NCI-H1436 (cell line): ENCODE measurements at regions not wholly inside any gene's neighbourhood (a gene's known extent, or its start where the extent isn't known, plus 50 kb on each side); places are given as distances from the start of the nearest gene placed in this dataset.

Source experiments
- DNase-seq: peaks from one replicate; lab custom pipeline; 2025; lab: John Stamatoyannopoulos, UW

DNA sequence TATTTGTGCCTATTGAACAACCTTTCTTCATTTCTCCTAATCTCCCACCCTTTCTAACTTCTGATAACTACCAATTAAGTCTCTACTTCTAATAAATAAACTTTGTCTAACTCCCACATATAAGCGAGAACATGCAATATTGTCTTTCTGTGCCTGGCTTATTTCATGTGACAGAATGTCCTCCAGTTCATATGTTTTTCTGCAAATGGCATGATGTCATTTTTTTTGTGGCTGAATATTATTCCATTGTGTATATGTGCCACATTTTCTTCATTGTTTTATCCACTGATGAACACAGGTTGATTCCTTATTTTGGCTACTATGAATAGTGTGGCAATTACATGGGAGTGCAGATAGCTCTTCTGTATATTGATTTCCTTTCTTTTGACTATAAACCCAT is 1041.5 kb upstream of the MANEA start:
- no peak for DNase-seq

DNA sequence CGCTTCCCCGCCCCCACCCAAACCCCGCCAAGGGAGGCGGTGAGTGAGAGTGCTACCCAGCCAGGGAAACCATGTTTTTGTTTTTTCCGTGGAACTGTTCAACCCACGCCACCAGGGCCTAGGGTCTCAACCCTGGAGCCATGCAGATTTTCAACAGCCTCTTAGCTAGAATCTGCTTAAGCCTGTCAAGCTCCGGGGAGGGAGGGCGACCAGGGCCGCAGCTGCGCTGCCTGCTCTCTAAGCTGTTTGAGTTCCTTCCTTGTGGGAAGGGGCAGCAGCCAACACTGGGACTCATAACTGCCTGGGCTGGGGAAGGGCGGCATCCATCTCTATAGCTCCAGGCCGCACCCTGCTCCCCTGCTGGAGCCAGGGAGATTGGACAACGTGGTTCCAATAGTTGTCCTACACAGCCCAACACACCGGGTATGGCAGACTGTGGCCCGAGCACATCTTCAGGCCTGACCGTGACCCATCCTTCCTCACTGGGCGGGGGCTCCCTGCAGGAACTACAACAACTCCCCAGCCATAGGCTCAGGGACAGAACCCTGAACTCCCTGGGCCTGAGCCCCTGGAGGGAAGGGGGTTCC is 1065.7 kb upstream of the MANEA start:
- DNase-seq: no peak

DNA sequence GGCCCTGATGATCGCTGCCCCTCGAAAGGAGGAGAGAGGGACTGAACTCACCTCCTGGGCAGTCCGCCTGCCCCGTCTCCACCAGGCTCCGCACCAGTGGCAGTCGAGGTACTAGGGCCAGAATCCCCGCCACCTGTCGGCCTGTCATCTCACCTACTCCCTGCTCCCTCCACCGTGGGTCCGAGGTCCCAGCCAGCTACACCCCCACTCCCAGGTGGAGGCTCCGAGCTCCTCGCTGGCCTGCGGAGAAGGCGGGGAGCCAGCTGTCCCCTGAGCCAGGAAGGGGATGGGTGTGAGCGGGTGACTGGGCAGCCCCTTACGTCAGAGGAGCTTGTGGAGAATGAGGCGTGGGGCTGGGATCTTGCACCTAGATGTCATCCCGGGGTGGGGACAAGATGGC is 1066.5 kb upstream of the MANEA start:
- DNase-seq: no peak

DNA sequence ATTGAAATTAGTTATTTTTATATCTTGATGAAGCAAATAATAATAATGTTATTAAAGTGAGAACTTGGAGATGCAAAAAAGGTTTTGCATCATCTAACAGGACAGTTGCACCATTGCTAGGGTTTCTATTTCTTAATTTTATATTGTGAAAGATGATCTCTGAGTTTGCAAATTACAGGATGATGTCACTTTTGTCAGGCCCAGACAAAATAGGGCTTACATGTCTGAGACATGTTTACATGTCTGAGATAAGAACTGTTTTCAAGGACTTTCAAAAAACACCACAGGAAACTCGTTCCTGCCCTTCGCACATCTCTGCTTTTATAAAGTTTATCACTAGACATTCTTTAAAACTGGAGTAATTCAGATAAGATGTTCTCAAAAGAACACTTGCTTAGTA is 1075.8 kb upstream of the MANEA start:
- no peak for DNase-seq

DNA sequence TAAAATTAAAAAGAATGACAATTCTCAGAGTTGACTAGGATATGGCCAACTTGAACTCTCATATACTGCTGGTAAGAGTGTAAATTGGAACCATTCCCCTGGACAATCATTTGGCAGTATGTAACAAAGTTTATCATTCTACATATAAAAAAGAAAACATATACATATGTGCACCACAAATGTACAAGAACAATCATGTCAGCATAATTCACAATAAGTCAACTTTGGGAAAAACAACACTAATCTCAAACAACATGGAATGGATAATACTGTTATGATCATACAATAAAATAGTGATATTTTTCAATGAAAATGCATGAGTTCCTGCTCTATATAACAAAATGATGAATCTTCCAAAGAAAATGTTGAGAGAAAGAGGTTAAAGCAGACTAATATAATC is 1078.7 kb upstream of the EPHA7 start:
- DNase-seq: no peak

DNA sequence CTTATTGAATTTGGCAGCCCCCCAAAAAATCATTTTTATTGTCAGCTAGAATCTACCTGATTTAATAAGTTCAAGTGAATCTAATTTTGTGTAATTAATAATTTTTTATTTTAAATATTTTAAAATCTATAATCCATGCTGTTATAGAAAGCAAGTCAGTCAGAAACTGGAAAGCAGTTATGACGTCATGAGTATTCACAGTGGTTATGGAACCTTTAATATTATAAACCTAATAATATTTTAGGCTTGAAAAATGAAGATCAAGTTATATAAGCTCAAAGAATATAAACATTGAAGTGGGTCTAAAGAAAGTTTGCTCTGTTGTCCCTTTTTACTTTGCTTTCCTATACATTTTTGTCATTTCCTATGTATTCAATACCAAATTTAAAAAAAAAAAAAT is 1075.1 kb upstream of the EPHA7 start:
- DNase-seq: no peak

DNA sequence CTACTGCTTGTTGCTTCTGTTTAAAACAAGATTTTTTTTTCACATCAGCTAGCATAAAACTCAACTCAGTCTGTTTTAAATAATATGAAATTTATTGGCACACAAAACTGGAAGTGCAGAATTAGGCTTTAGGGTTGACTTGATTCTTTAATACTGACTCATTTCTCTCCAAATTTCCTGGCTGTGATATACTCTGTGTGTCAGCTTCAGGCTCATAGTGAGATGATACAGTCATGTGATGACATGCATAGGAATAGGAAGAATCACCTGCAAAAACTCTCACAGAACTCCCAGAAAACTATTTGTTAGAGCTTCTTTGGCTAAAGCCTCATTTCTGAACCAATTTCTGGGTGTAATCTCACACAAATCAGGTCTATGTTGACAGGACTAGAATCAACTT is 1068.0 kb upstream of the EPHA7 start:
- DNase-seq: no peak

DNA sequence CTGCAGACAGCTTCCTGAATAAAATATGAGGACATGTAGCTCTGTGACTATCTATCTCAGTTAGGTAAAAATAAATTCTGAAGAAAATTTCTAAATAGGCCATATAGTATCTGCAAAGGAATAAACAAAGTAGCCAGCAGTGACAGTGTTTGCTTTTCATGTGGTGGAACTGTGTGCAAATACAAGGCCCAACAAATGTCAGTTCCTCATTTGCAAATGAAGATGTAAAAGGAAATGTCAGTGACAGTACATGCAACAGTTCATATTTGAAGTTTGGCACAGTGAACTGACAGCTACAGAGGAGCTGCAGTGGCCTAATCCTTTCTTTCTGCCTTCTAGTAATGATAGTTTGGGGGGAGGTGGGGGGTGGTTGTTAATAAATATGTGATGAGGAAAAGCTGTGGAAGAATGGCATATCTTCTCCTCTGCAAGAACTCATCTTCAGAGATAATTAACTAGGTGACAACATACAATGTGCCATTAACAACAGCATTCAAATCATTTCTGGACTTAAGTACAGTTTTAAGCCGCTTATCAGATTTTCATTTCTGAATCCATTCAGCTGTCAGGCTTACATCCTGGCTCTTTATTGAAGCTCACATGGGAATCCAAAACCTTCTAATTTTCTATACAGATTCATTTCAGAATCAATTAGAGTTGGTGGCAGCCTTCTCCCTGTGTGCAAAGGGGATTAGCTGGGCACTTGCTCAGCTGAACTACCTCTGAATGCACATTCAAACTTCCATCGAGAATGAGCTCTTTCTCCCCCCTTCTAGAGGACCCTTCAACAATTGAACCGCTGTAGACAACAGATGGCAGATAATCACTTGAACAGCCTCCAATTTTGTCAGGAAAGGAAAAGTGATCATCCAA is 1059.0 kb upstream of the EPHA7 start:
- peak; percentile 79 for DNase-seq

DNA sequence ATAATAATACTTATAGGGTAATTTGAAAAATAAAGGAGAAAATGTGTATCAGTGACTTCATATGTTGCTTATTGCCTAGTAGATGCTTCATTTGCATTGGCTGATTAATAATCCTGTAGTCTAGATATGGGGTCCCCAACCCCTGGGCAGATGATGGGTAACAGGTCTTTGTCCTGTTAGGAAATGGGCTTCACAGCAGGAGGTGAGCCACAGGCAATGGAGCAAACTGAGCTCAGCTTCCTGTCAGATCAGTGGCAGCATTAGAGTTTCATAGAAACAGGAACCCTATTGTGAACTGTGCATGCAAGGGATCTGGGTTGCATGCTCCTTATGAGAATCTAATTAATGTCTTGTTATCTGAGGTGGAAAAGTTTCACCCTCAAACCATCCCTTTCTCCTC is 1049.5 kb upstream of the EPHA7 start:
- no peak for DNase-seq

DNA sequence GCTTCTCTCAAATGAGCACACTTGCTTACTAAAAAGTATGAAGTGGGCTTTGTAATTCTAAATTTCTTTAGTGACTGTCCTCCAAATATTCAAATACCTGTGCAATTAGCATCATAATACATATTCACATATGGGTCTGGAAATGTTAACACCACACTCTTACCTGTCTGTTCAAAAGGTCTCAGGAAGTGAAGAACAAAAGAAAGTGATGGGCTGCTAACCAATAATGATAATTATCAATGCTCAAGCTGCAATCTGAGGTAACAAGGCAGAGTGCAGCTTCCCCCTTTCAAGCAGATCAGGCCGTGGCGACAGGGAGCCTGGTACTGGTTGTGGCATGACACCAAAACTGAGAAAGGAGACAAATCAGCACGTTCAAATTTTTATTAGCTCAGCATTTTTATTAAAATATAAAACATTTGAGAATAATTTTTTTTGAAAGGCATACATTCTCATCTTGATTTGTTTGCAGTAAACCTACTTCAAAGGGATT is 1044.7 kb upstream of the EPHA7 start:
- DNase-seq: no peak

DNA sequence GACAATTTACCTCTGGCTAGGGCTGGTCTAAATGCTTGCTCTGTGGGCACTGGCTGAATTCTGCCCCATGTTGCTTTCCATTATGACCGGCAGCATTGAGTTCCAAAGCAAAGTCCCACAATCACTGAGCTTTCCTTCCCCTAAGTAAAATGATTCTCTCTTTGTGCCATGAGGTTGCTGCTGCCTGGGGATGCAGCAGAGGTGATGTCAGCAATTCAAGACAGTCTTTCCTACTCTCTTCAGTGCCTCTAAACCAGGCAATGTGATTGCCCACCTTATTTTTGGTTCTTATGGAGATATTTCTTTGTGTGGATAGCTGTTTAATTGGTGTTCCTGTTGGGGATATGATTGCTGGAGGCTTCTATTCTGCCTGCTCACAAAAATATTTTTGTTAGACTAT is 1043.9 kb upstream of the EPHA7 start:
- no peak for DNase-seq

DNA sequence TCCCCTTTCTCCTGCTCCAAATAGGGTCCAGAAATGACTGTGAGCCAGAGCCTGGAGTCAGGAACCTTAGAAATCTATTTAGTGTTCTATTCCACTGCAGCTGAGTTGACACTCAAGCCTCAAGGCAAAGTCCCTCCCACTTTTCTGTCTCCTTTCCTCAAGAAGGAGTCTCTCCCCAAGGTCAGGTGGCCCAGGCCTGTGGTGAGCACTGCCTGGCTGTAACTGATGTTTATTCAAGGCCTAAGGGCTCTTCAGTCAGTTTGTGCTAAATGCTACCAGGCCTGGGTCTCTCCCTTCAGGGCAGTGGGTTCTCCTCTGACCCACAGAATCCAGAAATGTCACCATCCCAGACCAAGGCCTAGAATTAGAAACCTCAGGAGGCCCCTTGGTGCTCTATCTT is 1042.9 kb upstream of the EPHA7 start:
- DNase-seq: no peak

DNA sequence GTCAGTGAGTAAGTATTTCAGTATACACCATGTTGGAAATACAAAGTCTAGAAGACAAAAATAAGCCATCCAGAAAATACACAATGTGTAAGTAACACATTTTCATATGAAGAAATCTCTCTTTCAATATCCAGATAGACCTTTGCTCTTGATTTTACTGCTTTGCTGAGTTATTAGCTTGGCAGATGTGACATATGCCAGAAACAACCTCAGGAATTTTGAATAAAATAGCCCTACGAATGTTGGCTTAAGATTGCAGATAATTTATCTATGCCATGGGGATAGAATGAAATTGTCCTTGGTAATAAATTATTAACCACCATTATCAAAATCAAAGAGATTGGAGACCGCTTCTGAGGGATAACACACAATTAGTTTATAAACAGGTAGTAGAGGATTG is 1036.9 kb upstream of the EPHA7 start:
- no peak for DNase-seq

DNA sequence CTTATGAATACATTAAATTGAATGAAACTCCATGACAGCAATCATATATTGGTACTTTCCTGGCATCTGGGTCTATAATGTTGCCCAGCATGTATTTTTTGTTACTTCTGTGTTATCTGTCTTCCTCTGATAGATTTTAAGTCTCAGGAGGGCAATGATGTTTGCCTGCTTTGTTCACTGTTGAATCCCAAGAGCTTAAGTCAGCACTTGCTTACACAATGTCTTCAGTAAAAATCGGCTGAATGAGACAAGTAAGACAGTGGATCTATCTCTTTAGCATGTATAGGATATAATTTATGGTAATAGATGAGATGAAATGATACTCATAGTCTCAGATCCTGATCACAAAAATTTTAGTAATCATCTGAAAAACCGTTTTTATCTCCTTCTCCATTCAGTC is 1034.9 kb upstream of the EPHA7 start:
- no peak for DNase-seq

DNA sequence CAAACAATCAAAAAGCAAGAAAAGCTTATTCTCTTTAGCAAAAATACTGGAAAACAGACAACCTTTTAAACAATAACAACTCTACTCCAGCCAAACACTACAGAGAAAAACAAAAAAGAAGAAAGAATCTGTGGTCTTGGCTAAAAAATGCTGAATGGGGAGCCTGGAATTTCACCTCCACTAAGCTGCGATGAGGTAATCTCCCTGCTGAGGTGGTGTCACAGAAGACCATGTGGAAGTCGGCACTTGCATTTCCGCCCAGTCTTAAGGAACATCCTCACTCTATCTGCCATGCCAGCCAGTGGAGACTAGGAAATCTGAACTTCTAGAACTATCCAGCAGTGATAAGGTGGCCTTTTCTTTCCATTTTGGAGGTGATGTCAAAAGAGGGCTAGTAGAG is 1026.8 kb upstream of the EPHA7 start:
- DNase-seq: no peak

DNA sequence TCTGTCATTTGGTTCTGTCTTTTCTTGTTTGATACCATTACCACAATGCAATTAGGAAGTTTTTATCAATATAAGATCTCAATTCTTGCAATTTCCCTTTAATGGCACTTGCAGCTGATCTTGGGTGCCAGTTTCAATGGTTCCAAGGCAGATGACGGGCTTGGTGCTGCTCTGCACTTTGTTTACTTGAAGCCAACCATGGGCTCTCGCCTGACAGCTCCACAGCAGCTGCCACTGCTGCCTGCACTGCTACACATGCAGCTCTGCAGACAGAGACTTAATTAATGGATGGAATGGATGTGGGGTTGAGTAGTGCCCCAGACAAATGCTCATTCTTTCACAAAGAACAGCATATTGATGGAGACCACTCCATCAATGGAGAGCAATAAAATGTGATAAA is 1024.3 kb upstream of the EPHA7 start:
- no peak for DNase-seq

DNA sequence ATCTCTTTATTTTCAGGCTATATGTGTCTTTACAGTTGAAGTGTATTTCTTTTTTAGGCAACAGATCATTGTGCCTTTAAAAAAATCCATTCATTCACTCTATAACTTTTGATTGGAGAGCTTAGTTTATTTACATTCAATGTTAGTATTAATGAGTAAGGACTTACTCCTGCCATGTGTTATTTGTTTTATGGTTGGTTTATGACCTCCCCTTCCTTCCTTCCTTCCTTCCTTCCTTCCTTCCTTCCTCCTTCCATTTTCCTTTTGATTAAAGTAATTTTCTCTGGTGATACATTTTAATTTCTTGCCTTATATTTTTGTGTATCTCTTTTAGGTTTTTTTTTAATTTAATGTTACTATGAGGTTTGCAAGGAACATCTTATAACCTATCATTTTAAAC is 1005.3 kb upstream of the EPHA7 start:
- DNase-seq: no peak

DNA sequence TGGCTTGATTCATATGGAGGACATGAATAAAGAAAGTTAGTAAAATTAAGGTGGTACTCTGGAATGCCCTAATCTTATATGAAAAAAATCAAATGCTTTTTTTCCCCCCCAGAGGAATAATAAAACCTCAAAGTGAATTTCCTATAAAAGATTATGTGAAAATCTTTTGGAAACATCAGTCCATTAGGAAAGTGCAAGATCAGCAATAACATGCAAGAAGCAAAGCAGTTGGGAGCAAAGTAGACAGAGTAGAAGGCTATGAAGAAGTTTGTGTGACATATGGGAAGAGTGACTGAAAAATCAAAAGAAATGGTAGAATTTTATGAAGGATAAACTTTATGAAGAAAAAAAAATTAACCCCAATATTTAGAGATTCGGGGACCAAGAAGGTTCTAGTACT is 998.0 kb upstream of the EPHA7 start:
- no peak for DNase-seq

DNA sequence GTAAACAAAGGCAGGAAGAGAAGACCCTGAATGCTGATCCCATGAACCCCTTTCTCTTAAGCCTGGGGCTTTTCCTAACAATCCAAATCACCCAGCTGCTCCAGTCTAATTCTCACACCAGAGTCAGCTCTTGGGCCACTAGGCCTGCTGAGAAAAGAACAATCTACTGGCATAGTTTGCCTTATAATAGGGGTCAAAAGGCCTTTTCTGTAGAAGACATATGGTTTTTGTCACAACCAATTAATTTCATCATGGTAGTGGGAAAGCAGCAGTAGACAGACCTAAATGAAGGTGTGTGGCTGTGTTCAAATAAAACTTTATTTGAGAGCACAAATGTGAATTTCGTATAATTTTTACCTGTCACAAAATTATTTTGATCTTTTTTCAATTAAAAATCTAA is 994.7 kb upstream of the EPHA7 start:
- no peak for DNase-seq

DNA sequence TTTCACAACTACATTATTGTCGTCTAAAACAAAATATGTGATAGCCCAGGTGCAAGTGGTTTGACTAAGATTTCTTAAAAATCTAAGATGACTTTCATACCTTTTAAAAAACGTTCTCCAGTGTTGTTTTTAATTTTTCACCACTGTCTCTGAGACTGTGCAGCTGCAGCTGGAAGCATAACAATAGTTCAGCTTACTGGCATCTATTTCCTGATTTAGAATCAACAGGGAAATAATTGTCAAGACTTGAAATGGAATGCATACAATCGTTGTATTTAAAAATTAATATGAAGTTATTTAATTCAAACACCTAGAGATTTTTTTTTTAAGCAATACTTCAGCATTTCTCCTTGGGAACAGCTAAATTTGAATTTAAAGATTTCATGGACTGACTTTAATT is 982.0 kb upstream of the EPHA7 start:
- DNase-seq: no peak

DNA sequence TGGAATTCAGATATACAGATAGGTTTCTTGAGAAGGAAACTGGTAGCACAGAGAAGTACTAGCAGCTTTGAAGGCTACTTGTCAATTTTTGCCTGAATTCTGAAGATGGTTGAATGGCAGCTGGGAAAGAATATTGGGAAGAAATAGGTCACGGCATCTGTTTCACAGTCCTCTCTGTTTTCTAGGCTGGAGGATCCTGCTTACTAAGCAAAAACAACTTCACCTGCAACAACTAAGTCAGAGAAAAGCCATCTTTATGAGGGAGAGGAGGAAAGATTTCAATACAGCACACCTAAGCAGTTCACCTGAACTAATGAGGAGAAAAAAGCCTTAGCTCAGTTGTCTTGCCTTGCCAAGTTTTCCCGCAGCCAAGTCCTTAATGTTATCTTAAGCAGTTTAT is 975.5 kb upstream of the EPHA7 start:
- DNase-seq: no peak

DNA sequence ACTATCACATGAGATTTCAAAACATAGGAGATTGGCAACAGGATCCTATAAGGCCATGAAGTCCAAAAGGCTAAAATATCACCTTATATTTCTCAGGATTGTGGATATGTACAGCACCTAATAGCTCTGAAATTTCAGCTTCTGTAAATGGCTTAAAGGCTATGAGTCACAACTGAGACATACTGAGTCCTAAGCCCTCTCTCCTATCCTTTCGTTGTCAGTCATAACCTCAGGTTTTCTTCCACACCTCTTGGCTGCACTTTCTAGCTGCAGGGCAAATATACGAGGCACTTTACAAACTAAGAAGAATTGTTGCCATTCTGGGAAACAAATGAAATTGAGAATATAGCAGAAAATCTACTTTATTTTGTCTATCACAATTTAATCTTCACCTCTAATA is 969.9 kb upstream of the EPHA7 start:
- DNase-seq: no peak

DNA sequence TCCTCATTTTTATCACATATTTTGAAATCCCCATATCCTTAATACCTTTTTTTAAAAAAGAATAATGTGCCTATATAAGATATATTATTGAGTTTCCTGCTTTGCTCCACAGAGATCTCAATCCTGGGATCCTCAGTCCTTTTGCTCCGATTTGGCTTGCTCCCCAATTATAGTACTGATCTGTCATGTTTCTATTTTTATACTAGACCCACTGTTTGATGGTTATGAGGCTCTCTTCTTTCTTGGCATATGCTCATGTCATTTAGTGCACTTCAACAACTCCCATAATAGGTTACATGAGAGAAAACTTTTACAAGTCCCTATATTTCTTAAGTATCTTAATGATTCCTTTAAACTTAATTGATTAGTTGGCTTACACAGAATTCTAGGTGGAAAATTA is 958.5 kb upstream of the EPHA7 start:
- no peak for DNase-seq

DNA sequence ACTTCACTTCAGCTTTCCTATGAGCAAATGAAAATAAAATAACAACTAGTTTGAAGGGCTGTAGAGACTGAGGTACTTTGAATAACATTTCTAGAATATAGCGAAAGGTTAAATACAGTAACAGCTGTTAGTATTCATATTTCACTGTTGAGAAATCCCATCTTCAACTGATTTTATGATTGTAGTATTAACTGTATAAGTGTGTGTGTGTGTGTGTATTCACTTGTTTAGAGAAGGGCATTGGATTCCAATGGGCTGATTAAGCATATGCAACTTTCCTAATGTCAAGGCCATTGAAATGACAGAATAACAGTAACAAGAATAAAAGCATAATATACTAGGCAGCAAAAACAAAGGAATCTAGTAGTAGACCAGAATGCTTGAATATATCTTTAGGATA is 957.5 kb upstream of the EPHA7 start:
- no peak for DNase-seq
